ENCODE measurements at regions not wholly inside any gene's neighbourhood (a gene's known extent, or its start where the extent isn't known, plus 50 kb on each side); places are given as distances from the start of the nearest gene placed in this dataset.
"Not testable (repeated sequence)": the region's sequence is repeated elsewhere in the genome, so short reads cannot be mapped to it uniquely, and the experiment has no call there.

DNA sequence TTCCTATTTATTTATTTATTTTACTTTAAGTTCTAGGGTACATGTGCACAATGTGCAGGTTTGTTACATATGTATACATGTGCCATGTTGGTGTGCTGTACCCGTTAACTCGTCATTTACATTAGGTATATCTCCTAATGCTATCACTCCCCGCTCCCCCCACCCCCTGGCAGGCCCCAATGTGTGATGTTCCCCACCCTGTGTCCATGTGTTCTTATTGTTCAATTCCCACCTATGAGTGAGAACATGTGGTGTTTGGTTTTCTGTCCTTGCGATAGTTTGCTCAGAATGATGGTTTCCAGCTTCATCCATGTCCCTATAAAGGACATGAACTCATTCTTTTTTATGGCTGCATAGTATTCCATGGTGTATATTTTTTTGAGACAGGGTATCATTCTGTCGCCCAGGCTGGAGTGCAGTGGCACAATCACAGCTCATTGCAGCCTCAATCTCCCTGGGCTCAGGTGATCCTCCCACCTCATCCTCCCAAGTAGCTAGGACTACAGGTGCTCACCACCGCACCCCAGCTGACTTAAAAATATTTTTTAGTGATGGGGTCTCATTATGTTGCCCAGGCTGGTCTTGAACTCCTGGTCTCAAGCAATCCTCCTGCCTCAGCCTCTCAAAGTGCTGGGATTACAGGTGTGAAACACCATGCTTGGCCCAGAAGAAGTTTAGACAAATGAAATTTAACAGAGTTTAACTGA lies 140.6 kb downstream of the NPIPB5 start:
- TF ChIP-seq EZH2phosphoT487 (conservative IDR thresholded peaks at IDR 0.05; ENCODE audit: low read length) = not testable (repeated sequence)
- TF ChIP-seq, protein P1, sequence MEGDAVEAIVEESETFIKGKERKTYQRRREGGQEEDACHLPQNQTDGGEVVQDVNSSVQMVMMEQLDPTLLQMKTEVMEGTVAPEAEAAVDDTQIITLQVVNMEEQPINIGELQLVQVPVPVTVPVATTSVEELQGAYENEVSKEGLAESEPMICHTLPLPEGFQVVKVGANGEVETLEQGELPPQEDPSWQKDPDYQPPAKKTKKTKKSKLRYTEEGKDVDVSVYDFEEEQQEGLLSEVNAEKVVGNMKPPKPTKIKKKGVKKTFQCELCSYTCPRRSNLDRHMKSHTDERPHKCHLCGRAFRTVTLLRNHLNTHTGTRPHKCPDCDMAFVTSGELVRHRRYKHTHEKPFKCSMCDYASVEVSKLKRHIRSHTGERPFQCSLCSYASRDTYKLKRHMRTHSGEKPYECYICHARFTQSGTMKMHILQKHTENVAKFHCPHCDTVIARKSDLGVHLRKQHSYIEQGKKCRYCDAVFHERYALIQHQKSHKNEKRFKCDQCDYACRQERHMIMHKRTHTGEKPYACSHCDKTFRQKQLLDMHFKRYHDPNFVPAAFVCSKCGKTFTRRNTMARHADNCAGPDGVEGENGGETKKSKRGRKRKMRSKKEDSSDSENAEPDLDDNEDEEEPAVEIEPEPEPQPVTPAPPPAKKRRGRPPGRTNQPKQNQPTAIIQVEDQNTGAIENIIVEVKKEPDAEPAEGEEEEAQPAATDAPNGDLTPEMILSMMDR (IDR thresholded peaks at IDR 0.05; ENCODE audit: insufficient read depth, low read length, poor library complexity, severe bottlenecking) = not testable (repeated sequence)
